NB4 (cell line): ENCODE measurements at regions not wholly inside any gene's neighbourhood (a gene's known extent, or its start where the extent isn't known, plus 50 kb on each side); places are given as distances from the start of the nearest gene placed in this dataset.
"Not testable (repeated sequence)": the region's sequence is repeated elsewhere in the genome, so short reads cannot be mapped to it uniquely, and the experiment has no call there.

Experiments
- DNase-seq: peaks from one replicate; pipeline ENCODE4 v3.0.0; 2010; ENCODE audit warnings: low read depth
- H3K4me3 ChIP-seq: one replicate; pipeline ENCODE4 v1.5.1; 2011; ENCODE audit warnings: mild to moderate bottlenecking, low read depth, low read length, moderate library complexity
- CTCF ChIP-seq: IDR thresholded peaks from one replicate; pipeline ENCODE4 v1.5.1; 2012; ENCODE audit warnings: low read depth, low read length
- MAX ChIP-seq: IDR thresholded peaks from 2 replicates; pipeline ENCODE4 v1.6.1; 2011; ENCODE audit warnings: low read depth, low read length
- MYC ChIP-seq: IDR thresholded peaks from 2 replicates; pipeline ENCODE4 v1.6.1; 2011; ENCODE audit warnings: low read depth, low read length
- POLR2A ChIP-seq: IDR thresholded peaks from 2 replicates; pipeline ENCODE4 v1.6.1; 2011; ENCODE audit warnings: mild to moderate bottlenecking; ENCODE audit not compliant: insufficient read length; ENCODE audit errors: extremely low read depth

- no peak overlapping the region for H3K4me3 ChIP-seq
- TF ChIP-seq MYC: no peak
- no peak for TF ChIP-seq MAX
- no peak for TF ChIP-seq CTCF
- TF ChIP-seq POLR2A: no peak
- DNase-seq: no peak
Observed at GRCh38 chr3:3295586-3295985, 116.1 kb upstream of the CRBN start.

GRCh38 chr3:3291756-3292283 lies 112.3 kb upstream of the CRBN start:
- not testable (repeated sequence) for DNase-seq, H3K4me3 ChIP-seq

- TF ChIP-seq POLR2A: no peak
- no peak for TF ChIP-seq CTCF
- no peak for TF ChIP-seq MYC
- no peak overlapping the region for H3K4me3 ChIP-seq
- no peak for DNase-seq
Observed at GRCh38 chr3:3288255-3288654, 108.8 kb upstream of the CRBN start.

- no peak overlapping the region for H3K4me3 ChIP-seq
- TF ChIP-seq MYC (no peak), CTCF (no peak), MAX (no peak), POLR2A (no peak)
- no peak for DNase-seq
Observed at GRCh38 chr3:3286014-3286413, 106.5 kb upstream of the CRBN start.

GRCh38 chr3:3281024-3281423 lies 101.5 kb upstream of the CRBN start:
- DNase-seq: no peak
- no peak for TF ChIP-seq MAX
- no peak for TF ChIP-seq CTCF
- TF ChIP-seq MYC: no peak
- no peak for TF ChIP-seq POLR2A
- no peak overlapping the region for H3K4me3 ChIP-seq

DNA sequence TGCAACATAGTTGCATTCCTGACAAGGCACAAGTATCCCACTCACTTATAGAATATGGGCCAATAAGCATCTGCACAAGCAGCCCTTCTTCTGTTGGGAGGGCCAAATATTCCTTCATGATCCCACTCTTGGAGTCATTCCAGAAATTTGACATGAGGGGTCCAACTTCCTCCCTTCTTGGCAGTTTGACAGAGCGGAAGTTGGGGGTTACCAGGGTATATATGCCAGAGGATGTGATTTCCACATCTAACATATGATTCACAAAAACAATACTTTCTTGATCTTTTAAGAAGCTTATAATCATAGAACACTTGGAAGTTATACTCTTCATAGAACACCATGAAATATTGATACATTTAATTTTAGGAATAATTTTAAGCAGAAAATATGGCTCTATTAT lies 100.9 kb upstream of the CRBN start:
- DNase-seq: no peak
- H3K4me3 ChIP-seq: no peak overlapping the region
- TF ChIP-seq POLR2A (no peak), CTCF (no peak), MAX (no peak), MYC (no peak)

- H3K4me3 ChIP-seq: no peak overlapping the region
- TF ChIP-seq MYC: no peak
- TF ChIP-seq MAX: no peak
- TF ChIP-seq POLR2A: no peak
- no peak for TF ChIP-seq CTCF
- DNase-seq: no peak
Observed at GRCh38 chr3:3278073-3278472, 98.6 kb upstream of the CRBN start.
